DND-41 (cell line): ENCODE measurements at regions not wholly inside any gene's neighbourhood (a gene's known extent, or its start where the extent isn't known, plus 50 kb on each side); places are given as distances from the start of the nearest gene placed in this dataset.

Experiments used
- CTCF ChIP-seq: IDR thresholded peaks from 2 replicates; pipeline ENCODE4 v1.5.1; 2012; ENCODE audit warnings: borderline replicate concordance, low read length, moderate library complexity, mild to moderate bottlenecking; ENCODE audit not compliant: poor library complexity, severe bottlenecking; ENCODE audit errors: extremely low read depth
- EZH2 ChIP-seq: IDR thresholded peaks from 3 replicates; pipeline ENCODE4 v1.6.1; 2012; ENCODE audit warnings: borderline replicate concordance, low read depth, mild to moderate bottlenecking, moderate library complexity, low read length, inconsistent platforms; ENCODE audit not compliant: severe bottlenecking

GRCh38 chr3:124542214-124542869 is 187.9 kb upstream of the UMPS start:
- no peak for TF ChIP-seq EZH2
- no peak for TF ChIP-seq CTCF
